GM18505 (cell line): ENCODE measurements at regions not wholly inside any gene's neighbourhood (a gene's known extent, or its start where the extent isn't known, plus 50 kb on each side); places are given as distances from the start of the nearest gene placed in this dataset.

Experiments used
- ATAC-seq: cut with Tn5 transposase; IDR thresholded peaks from one replicate; pipeline ENCODE4 v1.9.1; 2021; ENCODE audit not compliant: unreplicated experiment
- POLR2A ChIP-seq: IDR thresholded peaks from 4 replicates; pipeline ENCODE4 v1.6.1; 2011; ENCODE audit warnings: borderline replicate concordance; ENCODE audit not compliant: insufficient read depth, insufficient read length; ENCODE audit errors: extremely low read depth

- TF ChIP-seq POLR2A = no peak
- ATAC-seq = no peak
These were observed 968.6 kb upstream of the RBFOX1 start for GRCh38 chr16:6363896-6364607.

DNA sequence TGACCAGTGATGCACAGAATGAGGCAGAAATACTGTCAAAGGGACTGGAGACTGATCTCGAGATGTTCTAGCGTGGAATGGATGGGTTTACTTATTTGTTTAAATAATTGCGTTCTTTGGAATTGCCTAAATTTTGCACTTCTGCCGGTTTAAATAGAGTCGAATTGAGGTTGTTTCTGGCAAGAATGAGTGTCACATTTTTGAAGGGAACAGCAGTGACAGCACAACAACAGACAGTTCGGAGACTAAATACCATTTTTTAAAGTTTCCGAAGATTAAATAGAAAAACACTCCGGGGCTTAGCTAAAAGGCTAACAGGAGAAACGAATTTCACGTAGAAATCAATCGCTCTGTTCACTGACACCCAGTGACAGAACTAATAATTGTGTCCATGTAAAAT, 969.2 kb upstream of the RBFOX1 start:
- ATAC-seq = no peak
- no peak for TF ChIP-seq POLR2A

DNA sequence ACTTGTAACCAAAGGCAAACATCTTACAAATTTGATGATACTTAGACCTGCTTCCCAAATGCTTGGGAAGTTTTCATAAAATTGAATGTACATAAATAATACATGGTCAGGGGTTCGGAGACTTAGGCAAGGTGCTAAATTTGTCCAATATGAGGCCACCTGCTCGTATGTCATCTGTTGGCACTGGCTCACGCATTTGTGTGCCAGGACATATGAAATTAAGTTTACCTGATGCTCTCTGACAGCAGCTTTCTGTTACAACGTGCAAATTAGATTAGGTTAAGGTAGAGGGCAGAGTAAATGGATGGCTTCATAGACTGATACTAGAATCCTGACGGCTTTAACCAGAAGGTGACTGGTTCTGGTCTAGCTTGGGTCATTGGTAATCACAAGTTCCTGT, 970.3 kb upstream of the RBFOX1 start:
- no peak for TF ChIP-seq POLR2A
- ATAC-seq = no peak

GRCh38 chr16:6360641-6361040, 972.0 kb upstream of the RBFOX1 start:
- ATAC-seq = no peak
- TF ChIP-seq POLR2A = no peak

DNA sequence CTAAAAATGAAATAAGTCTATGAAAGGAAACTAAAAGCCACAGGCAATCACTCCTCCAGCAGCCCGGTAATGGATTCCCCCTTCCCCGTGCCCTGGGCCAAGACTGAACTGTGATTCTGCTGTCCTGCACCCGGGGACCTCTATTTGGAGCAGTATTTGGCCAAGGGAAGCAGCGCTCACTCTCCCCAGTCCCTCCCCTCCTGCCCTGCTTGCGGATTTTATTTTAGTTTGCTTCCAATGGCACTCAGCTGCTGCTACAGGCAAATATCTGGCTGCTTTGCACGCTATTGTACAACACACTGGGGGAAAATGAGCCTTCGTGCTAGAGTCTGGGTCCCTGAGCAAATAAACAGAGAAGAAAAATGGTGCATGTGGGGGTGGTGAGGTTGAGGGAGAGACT, 975.7 kb upstream of the RBFOX1 start:
- ATAC-seq = no peak
- TF ChIP-seq POLR2A = no peak

DNA sequence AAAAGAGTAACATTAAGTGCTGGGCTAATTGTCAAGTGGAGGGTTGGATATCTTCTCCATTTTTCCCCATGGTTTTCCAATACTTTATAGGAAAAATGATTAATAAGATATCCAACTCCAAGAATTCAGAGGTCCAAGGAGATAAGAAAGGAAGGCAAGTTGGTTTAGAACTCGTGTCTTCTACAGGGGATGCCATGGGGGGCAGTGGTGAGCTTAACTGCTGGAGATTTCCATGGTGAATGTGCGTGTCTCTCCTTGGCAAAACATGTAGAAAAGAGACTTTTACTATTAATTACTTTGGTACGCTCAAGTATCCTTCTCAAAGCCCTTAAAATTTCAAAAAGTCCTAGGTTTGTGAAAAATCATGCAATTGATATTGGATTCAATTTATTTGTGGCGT, 982.9 kb upstream of the RBFOX1 start:
- TF ChIP-seq POLR2A = no peak
- no peak for ATAC-seq

DNA sequence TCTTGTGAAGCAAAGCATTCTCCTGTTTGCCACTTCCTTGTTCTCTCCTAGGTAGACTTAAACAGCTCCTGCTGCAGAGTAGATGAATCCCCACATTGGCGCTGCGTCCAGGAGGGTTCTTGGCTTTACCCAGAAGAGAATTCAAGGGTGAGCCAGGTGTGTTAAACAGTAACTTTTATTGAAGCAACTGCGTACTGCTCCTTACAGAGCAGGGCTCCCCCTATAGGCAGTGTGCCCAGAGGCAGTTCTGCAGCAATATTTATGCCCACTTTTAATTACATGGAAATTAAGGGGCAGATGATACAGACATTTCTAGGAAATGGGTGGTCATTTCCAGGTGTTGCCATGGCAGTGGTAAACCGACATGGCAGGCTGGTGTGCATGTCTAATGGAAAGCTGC, 987.6 kb upstream of the RBFOX1 start:
- no peak for TF ChIP-seq POLR2A
- no peak for ATAC-seq

- no peak for ATAC-seq
- no peak for TF ChIP-seq POLR2A
These were observed 989.5 kb upstream of the RBFOX1 start for GRCh38 chr16:6343157-6343556.

GRCh38 chr16:6341981-6342380, 990.7 kb upstream of the RBFOX1 start:
- TF ChIP-seq POLR2A = no peak

GRCh38 chr16:6335072-6335471, 997.6 kb upstream of the RBFOX1 start:
- TF ChIP-seq POLR2A = no peak
- no peak for ATAC-seq

More at GRCh38 chr16:6341981-6342380, 990.7 kb upstream of the RBFOX1 start:
- no peak for ATAC-seq

- ATAC-seq = no peak
- TF ChIP-seq POLR2A = no peak
These were observed 1000.9 kb upstream of the RBFOX1 start for GRCh38 chr16:6331770-6332169.

- TF ChIP-seq POLR2A = no peak
- ATAC-seq = no peak
These were observed 1014.7 kb upstream of the RBFOX1 start for GRCh38 chr16:6317934-6318333.

GRCh38 chr16:6309271-6309670, 1023.4 kb upstream of the RBFOX1 start:
- no peak for TF ChIP-seq POLR2A
- ATAC-seq = no peak

GRCh38 chr16:6308176-6308575, 1024.5 kb upstream of the RBFOX1 start:
- TF ChIP-seq POLR2A = no peak
- ATAC-seq = no peak

GRCh38 chr16:6300523-6300922, 1032.1 kb upstream of the RBFOX1 start:
- ATAC-seq = no peak

More at GRCh38 chr16:6300523-6300922, 1032.1 kb upstream of the RBFOX1 start:
- TF ChIP-seq POLR2A = no peak
